ENCODE measurements at regions not wholly inside any gene's neighbourhood (a gene's known extent, or its start where the extent isn't known, plus 50 kb on each side); places are given as distances from the start of the nearest gene placed in this dataset.

- Histone ChIP-seq H3K27ac (ENCODE audit: low read depth, low read length) (no peak overlapping the region), H4K91ac (replicated peaks; ENCODE audit: insufficient read length, low read length) (no peak overlapping the region), H3K4me3 (ENCODE audit: extremely low read depth in 1 of 4, insufficient read depth in 2 of 4, low read depth in 3 of 4, low read length in 4 of 4) (peak overlapping the region in 1 of 4 experiments; percentile 7; a peak in 1 of 8 replicates), H3K4me1 (replicated peaks in 1 of 4; ENCODE audit: control insufficient read depth in 3 of 4, insufficient read depth in 4 of 4, low read length in 3 of 4) (peaks cover 0 to 3% (median 0%) of the 10 kb centered on the region in 4 experiments; a peak in 1 of 7 replicates), H2AK5ac (ENCODE audit: low read depth, low read length) (no peak overlapping the region), H2BK15ac (ENCODE audit: low read length) (no peak overlapping the region), H3K27me3 (replicated peaks in 1 of 4; ENCODE audit: control insufficient read depth in 3 of 4, extremely low read depth in 1 of 4, insufficient read depth in 3 of 4, low read length in 3 of 4) (no peaks in the 10 kb centered on the region), H3K4ac (replicated peaks; ENCODE audit: insufficient read length, low read depth, low read length) (no peak overlapping the region), H3K14ac (ENCODE audit: insufficient read length) (no peak overlapping the region), H2BK120ac (replicated peaks; ENCODE audit: low read depth, low read length) (no peak overlapping the region), H3K18ac (ENCODE audit: extremely low read depth, low read length) (no peak overlapping the region), H3K9me3 (ENCODE audit: insufficient read depth in 2 of 2, low read depth in 1 of 2, low read length in 1 of 2) (no peaks in the 10 kb centered on the region), H3K23me2 (ENCODE audit: low read depth, low read length) (no peaks in the 10 kb centered on the region), H3K56ac (replicated peaks; ENCODE audit: insufficient read length, low read depth, low read length) (no peak overlapping the region), H3K9ac (replicated peaks in 1 of 4; ENCODE audit: extremely low read depth in 1 of 4, low read depth in 3 of 4, low read length in 3 of 4) (no peak overlapping the region), H3K79me1 (ENCODE audit: low read depth, low read length) (no peaks in the 10 kb centered on the region), H2BK5ac (ENCODE audit: low read depth, low read length) (no peak overlapping the region), H4K20me1 (replicated peaks in 1 of 2; ENCODE audit: control insufficient read depth in 1 of 2, insufficient read depth in 2 of 2, low read length in 2 of 2) (no peaks in the 10 kb centered on the region), H3K23ac (ENCODE audit: insufficient read length) (no peak overlapping the region), H3K36me3 (ENCODE audit: control insufficient read depth in 2 of 4, insufficient read depth in 4 of 4, low read length in 3 of 4) (no peaks in the 10 kb centered on the region), H3K4me2 (ENCODE audit: insufficient read depth in 1 of 2, low read depth in 2 of 2, low read length in 2 of 2) (no peak overlapping the region), H2BK12ac (ENCODE audit: low read depth, low read length) (no peak overlapping the region), H4K5ac (ENCODE audit: insufficient read length, low read depth, low read length) (no peak overlapping the region), H3K79me2 (ENCODE audit: control insufficient read depth in 1 of 2, insufficient read depth in 2 of 2, low read length in 2 of 2) (no peaks in the 10 kb centered on the region), H2AFZ (ENCODE audit: low read length) (no peak overlapping the region), H4K8ac (ENCODE audit: extremely low read depth, insufficient read depth, low read length) (no peak overlapping the region), H2BK20ac (ENCODE audit: low read length) (no peak overlapping the region)
- peak; percentile 89 for FAIRE-seq
- no peak for DNase-seq (ENCODE audit: low read depth in 1 of 2, low spot score in 2 of 2)
- POLR2A ChIA-PET (ENCODE audit: partially characterized antibody): no interaction called here
- WGBS, 2 experiments (ENCODE audit: extremely low coverage in 1 of 2, insufficient coverage in 1 of 2, insufficient read length in 1 of 2, insufficient replicate concordance in 2 of 2, low coverage in 1 of 2, low lambda C conversion rate in 2 of 2, missing lambda C conversion rate in 1 of 2): 28% methylated on average over 3 of the region's 3 CpGs; no CpG with 5 or more reads in 1 of the 2 experiments
- CTCF ChIA-PET (ENCODE audit: partially characterized antibody): interaction anchor here (0.7 kb wide), 1 partner anchor 614 kb away, joined by 3 read pairs; no protein-coding TSS in a partner anchor
- TF ChIP-seq CBX5 (IDR thresholded peaks at IDR 0.05; ENCODE audit: low read depth, low read length): no peak
- 0 out of 4 replicates have a peak, but pooled peaks of 1 of the 2 experiments have one; percentile 5 for TF ChIP-seq RAD21 (IDR thresholded peaks at IDR 0.05 in 1 of 2, conservative IDR thresholded peaks at IDR 0.05 in 1 of 2; ENCODE audit: low read depth in 2 of 2, low read length in 2 of 2)
Observed at GRCh38 chr5:52043543-52043942, 660.3 kb downstream of the ISL1 start.
